Gastrocnemius medialis (tissue), 4 donors: ENCODE measurements at regions not wholly inside any gene's neighbourhood (a gene's known extent, or its start where the extent isn't known, plus 50 kb on each side); places are given as distances from the start of the nearest gene placed in this dataset.

Source experiments
- POLR2A ChIP-seq, 2 donors: fragments of 450-650 bp; IDR thresholded peaks; one replicate each; pipeline ENCODE4 v1.6.1; 2017; ENCODE audit warnings: antibody characterized with exemption in 2 of 2, mild to moderate bottlenecking in 2 of 2, moderate library complexity in 2 of 2
- TF ChIP-seq, protein P1 (sequence below), 5 experiments: fragments of 450-650 bp in 3 of 5; fragments of 200-600 bp in 2 of 5; sonication (generic) in 2 of 5; IDR thresholded peaks in 4 of 5; conservative IDR thresholded peaks in 1 of 5; 1 replicate in 4 of 5; 2 replicates in 1 of 5; pipeline ENCODE4 v1.5.1; 2016 to 2019; ENCODE audit warnings: antibody characterized with exemption in 5 of 5, mild to moderate bottlenecking in 3 of 5, moderate library complexity in 3 of 5

DNA sequence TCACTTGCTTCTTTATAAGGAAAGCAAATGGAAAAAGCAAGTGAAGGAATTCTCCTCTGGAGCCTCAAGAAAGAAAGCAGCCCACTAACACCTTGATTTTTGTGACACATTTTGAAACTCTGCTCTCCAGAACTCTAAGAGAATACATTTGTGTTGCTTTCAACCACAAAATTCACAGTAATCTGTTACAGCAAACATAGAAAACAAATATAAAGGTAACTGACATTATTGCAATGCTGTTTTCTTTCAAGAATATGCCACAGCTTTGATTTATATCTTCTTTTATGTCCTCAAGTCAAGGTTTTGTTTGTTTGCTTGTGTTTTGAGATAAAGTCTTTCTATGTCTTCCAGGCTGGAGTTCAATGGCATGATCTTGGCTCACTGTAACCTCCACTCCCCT, 103.1 kb upstream of the FIGN start:
- TF ChIP-seq, protein P1, sequence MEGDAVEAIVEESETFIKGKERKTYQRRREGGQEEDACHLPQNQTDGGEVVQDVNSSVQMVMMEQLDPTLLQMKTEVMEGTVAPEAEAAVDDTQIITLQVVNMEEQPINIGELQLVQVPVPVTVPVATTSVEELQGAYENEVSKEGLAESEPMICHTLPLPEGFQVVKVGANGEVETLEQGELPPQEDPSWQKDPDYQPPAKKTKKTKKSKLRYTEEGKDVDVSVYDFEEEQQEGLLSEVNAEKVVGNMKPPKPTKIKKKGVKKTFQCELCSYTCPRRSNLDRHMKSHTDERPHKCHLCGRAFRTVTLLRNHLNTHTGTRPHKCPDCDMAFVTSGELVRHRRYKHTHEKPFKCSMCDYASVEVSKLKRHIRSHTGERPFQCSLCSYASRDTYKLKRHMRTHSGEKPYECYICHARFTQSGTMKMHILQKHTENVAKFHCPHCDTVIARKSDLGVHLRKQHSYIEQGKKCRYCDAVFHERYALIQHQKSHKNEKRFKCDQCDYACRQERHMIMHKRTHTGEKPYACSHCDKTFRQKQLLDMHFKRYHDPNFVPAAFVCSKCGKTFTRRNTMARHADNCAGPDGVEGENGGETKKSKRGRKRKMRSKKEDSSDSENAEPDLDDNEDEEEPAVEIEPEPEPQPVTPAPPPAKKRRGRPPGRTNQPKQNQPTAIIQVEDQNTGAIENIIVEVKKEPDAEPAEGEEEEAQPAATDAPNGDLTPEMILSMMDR (IDR thresholded peaks at IDR 0.05 in 4 of 5, conservative IDR thresholded peaks at IDR 0.05 in 1 of 5) = no peak
- TF ChIP-seq POLR2A (IDR thresholded peaks at IDR 0.05) = no peak
